K562 (cell line): ENCODE measurements at regions not wholly inside any gene's neighbourhood (a gene's known extent, or its start where the extent isn't known, plus 50 kb on each side); places are given as distances from the start of the nearest gene placed in this dataset.

Experiments
- ATAC-seq: fragments of 200-7000 bp; cut with Tn5 transposase; 3 replicates; pipeline ENCODE4 v1.9.1; 2020; ENCODE audit warnings: moderate library complexity
- BruUV-seq: library from RNA; stranded (reverse); fragments of 400-500 nt; replicated peaks from 2 replicates; lab custom pipeline; 2021; lab: Mats Ljungman, UMichigan
- CTCF ChIA-PET: fragments of 300-600 bp; formaldehyde crosslinking; extraction: SDS; loops from one replicate; lab custom pipeline; 2021; ENCODE audit warnings: low intra/inter-chr PET ratio; lab: Yijun Ruan, JAX
- POLR2A ChIA-PET: fragments of 300-600, 350-650 bp; sonication (Branson Sonifier 250); formaldehyde crosslinking; extraction: SDS; loops from one replicate; lab custom pipeline; 2021; ENCODE audit warnings: antibody characterized with exemption, inconsistent platforms; lab: Yijun Ruan, JAX
- DNase-seq, 4 experiments: peaks; one replicate each; pipeline versions ENCODE4 v3.0.0 to v3.0.0-alpha.2; 2011 to 2018; ENCODE audit warnings: low spot score in 3 of 4, mixed read lengths in 3 of 4; ENCODE audit errors: extremely low read depth in 1 of 4
- FAIRE-seq: peaks from 2 replicates; lab custom pipeline; 2011; peaks lifted over from hg19 to GRCh38; lab: Jason Lieb, UNC
- H2AFZ ChIP-seq: 2 replicates; pipeline ENCODE4 v1.6.0; 2011; ENCODE audit warnings: low read depth, low read length, control low read depth, inconsistent platforms
- H3K27ac ChIP-seq: fragments of 200-600 bp; 3 replicates; pipeline ENCODE4 v1.8.0; 2011; ENCODE audit warnings: low read depth, mild to moderate bottlenecking, control low read depth, inconsistent platforms, low read length, moderate library complexity, mixed read lengths; ENCODE audit errors: extremely low read depth
- H3K27me3 ChIP-seq, 2 experiments: fragments of 300-600 bp in 1 of 2; 2 replicates in 1 of 2; 3 replicates in 1 of 2; pipeline versions ENCODE4 v1.6.0 to v1.8.0; 2011; ENCODE audit warnings: inconsistent platforms in 2 of 2, low read length in 2 of 2, mild to moderate bottlenecking in 1 of 2, mixed read lengths in 1 of 2, moderate library complexity in 1 of 2; ENCODE audit not compliant: control insufficient read depth in 2 of 2, insufficient read depth in 2 of 2
- H3K36me3 ChIP-seq: fragments of 300-600 bp; 3 replicates; pipeline ENCODE4 v1.8.0; 2011; ENCODE audit warnings: mild to moderate bottlenecking, low read length, inconsistent platforms; ENCODE audit not compliant: control insufficient read depth, insufficient read depth
- H3K4me1 ChIP-seq, 2 experiments: fragments of 200-600 bp in 1 of 2; replicated peaks in 1 of 2; 2 replicates in 1 of 2; 3 replicates in 1 of 2; pipeline versions ENCODE4 v1.5.1 to v1.8.0; 2011; ENCODE audit warnings: inconsistent platforms in 2 of 2, low read length in 2 of 2, mild to moderate bottlenecking in 1 of 2, mixed read lengths in 1 of 2, moderate library complexity in 1 of 2; ENCODE audit not compliant: control insufficient read depth in 2 of 2, insufficient read depth in 2 of 2
- H3K4me2 ChIP-seq: 2 replicates; pipeline ENCODE4 v1.6.1; 2011; ENCODE audit warnings: low read length, control low read depth, inconsistent platforms, mixed read lengths; ENCODE audit not compliant: insufficient read depth
- H3K4me3 ChIP-seq: fragments of 200-600 bp; sonication (generic), shearing (Covaris generic); 2 replicates; pipeline ENCODE4 v1.5.1; 2016; ENCODE audit warnings: control low read depth, inconsistent platforms
- H3K79me2 ChIP-seq: fragments of 200-600 bp; 3 replicates; pipeline ENCODE4 v1.8.0; 2011; ENCODE audit warnings: low read length, inconsistent platforms; ENCODE audit not compliant: control insufficient read depth, insufficient read depth
- H3K9ac ChIP-seq, 2 experiments: 2 replicates each; pipeline versions ENCODE4 v1.6.0 to v1.6.1; 2011; ENCODE audit warnings: low read depth in 2 of 2, low read length in 2 of 2, control low read depth in 1 of 2, inconsistent platforms in 1 of 2, mild to moderate bottlenecking in 1 of 2, mixed read lengths in 1 of 2; ENCODE audit not compliant: insufficient read depth in 1 of 2
- H3K9me1 ChIP-seq: one replicate; pipeline ENCODE4 v1.6.0; 2011; ENCODE audit warnings: inconsistent platforms, mild to moderate bottlenecking, low read length, moderate library complexity; ENCODE audit not compliant: control insufficient read depth, insufficient read depth
- H3K9me3 ChIP-seq: replicated peaks from 2 replicates; pipeline ENCODE4 v1.5.1; 2011; ENCODE audit warnings: low read depth, low read length, inconsistent platforms; ENCODE audit not compliant: control insufficient read depth, insufficient read depth
- H4K20me1 ChIP-seq: replicated peaks from 2 replicates; pipeline ENCODE4 v1.6.1; 2011; ENCODE audit warnings: low read length, inconsistent platforms, mixed read lengths; ENCODE audit not compliant: control insufficient read depth, insufficient read depth
- CBX3 ChIP-seq, 2 experiments: IDR thresholded peaks; 1 replicate in 1 of 2; 2 replicates in 1 of 2; pipeline ENCODE4 v1.6.1; 2012; ENCODE audit warnings: inconsistent platforms in 2 of 2, low read length in 2 of 2, borderline replicate concordance in 1 of 2, control low read depth in 1 of 2
- CBX5 ChIP-seq: IDR thresholded peaks from 2 replicates; pipeline ENCODE4 v1.6.1; 2014; ENCODE audit warnings: low read depth, borderline replicate concordance
- E2F3 ChIP-seq: fragments of 250-450 bp; sonication (Bioruptor Pico); IDR thresholded peaks from 2 replicates; pipeline ENCODE4 v1.4.0; 2020; ENCODE audit warnings: mild to moderate bottlenecking
- FOXA1 ChIP-seq: fragments of 450-650 bp; IDR thresholded peaks from 2 replicates; pipeline ENCODE4 v1.6.1; 2016; ENCODE audit warnings: mild to moderate bottlenecking, borderline replicate concordance
- GTF2A2 ChIP-seq: IDR thresholded peaks from 2 replicates; pipeline ENCODE4 v1.6.1; 2016; ENCODE audit warnings: mild to moderate bottlenecking, missing genetic modification characterization, missing compliant biosample characterization
- GTF2F1 ChIP-seq: IDR thresholded peaks from 2 replicates; pipeline ENCODE4 v1.6.1; 2011; ENCODE audit warnings: low read depth, low read length, improper control_type of control experiment
- HDAC6 ChIP-seq: IDR thresholded peaks from 2 replicates; pipeline ENCODE4 v1.6.1; 2012; ENCODE audit warnings: low read depth, mild to moderate bottlenecking, control low read depth, inconsistent platforms, low read length, moderate library complexity
- MIER1 ChIP-seq: fragments of 450-650 bp; IDR thresholded peaks from 2 replicates; pipeline ENCODE4 v1.6.1; 2016; ENCODE audit warnings: antibody characterized with exemption, mild to moderate bottlenecking, low read depth
- RBM39 ChIP-seq: fragments of 200-400 bp; formaldehyde crosslinking; optimal IDR thresholded peaks from 2 replicates; pipeline ENCODE3; 2018; ENCODE audit warnings: low read depth, low read length
- SAFB ChIP-seq: fragments of 200-400 bp; formaldehyde crosslinking; IDR thresholded peaks from 2 replicates; pipeline ENCODE4 v1.6.1; 2017; ENCODE audit warnings: low read depth, low read length, borderline replicate concordance
- SP2 ChIP-seq: IDR thresholded peaks from 2 replicates; pipeline ENCODE4 v1.6.1; 2011; ENCODE audit warnings: mild to moderate bottlenecking, low read depth, low read length, moderate library complexity; ENCODE audit not compliant: poor library complexity, severe bottlenecking; ENCODE audit errors: extremely low read depth
- ZKSCAN3 ChIP-seq: fragments of 250-450 bp; sonication (Bioruptor Pico); IDR thresholded peaks from 2 replicates; pipeline ENCODE4 v1.4.0; 2020
- ZNF586 ChIP-seq: fragments of 450-650 bp; formaldehyde crosslinking; conservative IDR thresholded peaks from 2 replicates; pipeline ENCODE4 v1.4.0; 2020; ENCODE audit warnings: mild to moderate bottlenecking, moderate library complexity
- ZNF589 ChIP-seq: fragments of 200-800 bp; sonication (Bioruptor generic); IDR thresholded peaks from 2 replicates; pipeline ENCODE4 v1.6.1; 2016; ENCODE audit warnings: low read depth, missing genetic modification characterization, missing compliant biosample characterization
- WGBS: fragments of 100-300 bp; shearing (Covaris generic); methylation state at CpG from one replicate; pipeline ENCODE4 v1.1.6; 2016; ENCODE audit warnings: low coverage, mixed read lengths; ENCODE audit not compliant: insufficient coverage; ENCODE audit errors: missing lambda C conversion rate; 5-methylcytosine and 5-hydroxymethylcytosine counted together
- in situ Hi-C: fragments of 300-500 bp; cut with MboI; formaldehyde crosslinking; loops from 4 replicates; pipeline ENCODE4 v1.15.0; 2018; ENCODE audit warnings: inconsistent platforms, mixed read lengths
- intact Hi-C: fragments of 100-400 bp; cut with micrococcal nuclease; formaldehyde crosslinking; loops from 2 replicates; pipeline ENCODE4 v1.14.2; 2022
- TF ChIP-seq, protein P1 (sequence below): fragments of 450-650 bp; IDR thresholded peaks from 2 replicates; pipeline ENCODE4 v1.6.1; 2016; ENCODE audit warnings: mild to moderate bottlenecking
- TF ChIP-seq, protein P2 (sequence below): sonication (generic); formaldehyde crosslinking; IDR thresholded peaks from 2 replicates; pipeline ENCODE4 v1.9.0; 2022; ENCODE audit warnings: mild to moderate bottlenecking, missing genetic modification reagents

DNA sequence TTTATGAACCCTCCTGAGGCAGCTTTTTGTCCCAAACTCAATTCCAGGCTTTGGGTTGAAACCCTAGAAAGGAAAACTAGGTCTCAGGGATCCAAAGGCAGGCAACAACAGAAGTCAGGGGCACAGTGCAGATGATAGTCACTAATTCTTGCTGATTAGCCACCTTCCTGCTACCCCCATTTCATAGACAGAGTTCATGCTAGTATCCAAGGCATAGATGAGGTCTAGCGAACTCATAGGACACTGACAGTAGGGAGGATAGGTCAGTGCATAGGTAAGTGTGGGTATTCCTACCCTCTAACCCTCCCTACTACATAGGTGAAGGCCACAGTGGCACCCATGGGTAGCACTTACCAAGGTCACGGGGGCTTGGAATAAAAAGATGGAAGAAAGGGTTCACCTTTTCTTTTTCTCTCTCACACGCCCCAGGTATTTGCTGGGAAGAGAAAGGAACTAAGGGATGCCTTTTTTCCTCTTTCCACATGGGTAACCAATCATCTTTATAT lies 86.2 kb downstream of the SLC25A46 start:
- in situ Hi-C loops, result no loop called here
- Histone ChIP-seq H3K9ac (no peak overlapping the region), H3K9me1 (no peaks in the 10 kb centered on the region), H4K20me1 (no peaks in the 10 kb centered on the region), H3K4me3 (no peak overlapping the region), H3K36me3 (no peaks in the 10 kb centered on the region), H2AFZ (no peak overlapping the region), H3K27ac (no peak overlapping the region), H3K27me3 (no peaks in the 10 kb centered on the region), H3K79me2 (no peaks in the 10 kb centered on the region), H3K4me1 (no peaks in the 10 kb centered on the region), H3K9me3 (no peaks in the 10 kb centered on the region; the same call in none of the 2 replicates), H3K4me2 (no peak overlapping the region)
- ChIA-PET POLR2A (no interaction called here), CTCF (no interaction called here)
- no TSS peak for BruUV-seq
- DNase-seq (no peak), ATAC-seq (no peak), FAIRE-seq (no peak)
- WGBS, result 0% methylated on average over 3 of the region's 3 CpGs
- intact Hi-C loops, result no loop called here
- TF ChIP-seq SAFB (no peak), ZNF589 (no peak), CBX5 (peak; percentile 72; the same call in 1 of the 2 replicates), CBX3 (IDR thresholded peaks at IDR 0.05; ENCODE audit: borderline replicate concordance in 1 of 2, low read length in 2 of 2) (peak; percentile 65 to 78)

DNA sequence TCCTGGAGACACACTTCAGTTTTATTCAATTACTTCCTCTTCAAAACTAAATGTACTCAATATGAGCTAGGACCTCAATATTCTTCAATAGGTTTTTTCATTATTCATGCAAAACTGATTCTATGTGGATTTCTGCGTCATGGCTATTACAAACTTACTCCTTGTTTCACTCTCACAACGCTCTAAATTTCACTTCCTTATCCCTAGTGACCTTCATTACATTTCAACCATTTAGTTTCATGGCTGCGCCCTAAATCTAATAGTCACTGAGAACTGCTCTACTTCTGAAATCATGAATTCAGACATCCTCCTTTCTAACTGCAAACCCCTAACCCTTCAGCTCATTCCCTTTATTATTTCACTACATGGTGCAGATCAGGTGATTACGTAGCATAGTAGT lies 93.9 kb downstream of the SLC25A46 start:
- H4K20me1 ChIP-seq, result no peaks in the 10 kb centered on the region
- no peaks in the 10 kb centered on the region for H3K36me3 ChIP-seq
- H2AFZ ChIP-seq, result no peak overlapping the region
- H3K79me2 ChIP-seq, result no peaks in the 10 kb centered on the region
- H3K4me1 ChIP-seq, result no peaks in the 10 kb centered on the region
- H3K9me3 ChIP-seq, result no peaks in the 10 kb centered on the region; the same call in 1 of the 2 replicates
- no peak overlapping the region for H3K4me3 ChIP-seq
- CTCF ChIA-PET, result no interaction called here
- intact Hi-C loops, result no loop called here
- H3K9ac ChIP-seq, result no peak overlapping the region
- H3K27ac ChIP-seq, result no peak overlapping the region
- H3K27me3 ChIP-seq, result no peaks in the 10 kb centered on the region
- 0% methylated on average over 4 of the region's 4 CpGs for WGBS
- no peak for DNase-seq
- BruUV-seq, result no TSS peak
- no peak for FAIRE-seq
- POLR2A ChIA-PET, result no interaction called here
- in situ Hi-C loops, result no loop called here
- no peak for ATAC-seq
- TF ChIP-seq, protein P1, sequence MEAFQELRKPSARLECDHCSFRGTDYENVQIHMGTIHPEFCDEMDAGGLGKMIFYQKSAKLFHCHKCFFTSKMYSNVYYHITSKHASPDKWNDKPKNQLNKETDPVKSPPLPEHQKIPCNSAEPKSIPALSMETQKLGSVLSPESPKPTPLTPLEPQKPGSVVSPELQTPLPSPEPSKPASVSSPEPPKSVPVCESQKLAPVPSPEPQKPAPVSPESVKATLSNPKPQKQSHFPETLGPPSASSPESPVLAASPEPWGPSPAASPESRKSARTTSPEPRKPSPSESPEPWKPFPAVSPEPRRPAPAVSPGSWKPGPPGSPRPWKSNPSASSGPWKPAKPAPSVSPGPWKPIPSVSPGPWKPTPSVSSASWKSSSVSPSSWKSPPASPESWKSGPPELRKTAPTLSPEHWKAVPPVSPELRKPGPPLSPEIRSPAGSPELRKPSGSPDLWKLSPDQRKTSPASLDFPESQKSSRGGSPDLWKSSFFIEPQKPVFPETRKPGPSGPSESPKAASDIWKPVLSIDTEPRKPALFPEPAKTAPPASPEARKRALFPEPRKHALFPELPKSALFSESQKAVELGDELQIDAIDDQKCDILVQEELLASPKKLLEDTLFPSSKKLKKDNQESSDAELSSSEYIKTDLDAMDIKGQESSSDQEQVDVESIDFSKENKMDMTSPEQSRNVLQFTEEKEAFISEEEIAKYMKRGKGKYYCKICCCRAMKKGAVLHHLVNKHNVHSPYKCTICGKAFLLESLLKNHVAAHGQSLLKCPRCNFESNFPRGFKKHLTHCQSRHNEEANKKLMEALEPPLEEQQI, result no peak
- TF ChIP-seq ZNF586 (no peak), ZKSCAN3 (CRISPR knock-in tag) (no peak), GTF2F1 (no peak), HDAC6 (no peak), RBM39 (no peak), FOXA1 (no peak), SP2 (no peak), MIER1 (no peak), E2F3 (CRISPR knock-in tag) (no peak), GTF2A2 (tag) (no peak)
- TF ChIP-seq, protein P2, sequence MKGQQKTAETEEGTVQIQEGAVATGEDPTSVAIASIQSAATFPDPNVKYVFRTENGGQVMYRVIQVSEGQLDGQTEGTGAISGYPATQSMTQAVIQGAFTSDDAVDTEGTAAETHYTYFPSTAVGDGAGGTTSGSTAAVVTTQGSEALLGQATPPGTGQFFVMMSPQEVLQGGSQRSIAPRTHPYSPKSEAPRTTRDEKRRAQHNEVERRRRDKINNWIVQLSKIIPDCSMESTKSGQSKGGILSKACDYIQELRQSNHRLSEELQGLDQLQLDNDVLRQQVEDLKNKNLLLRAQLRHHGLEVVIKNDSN (CRISPR knock-in tag), result no peak
- TF ChIP-seq, all 486 proteins: peak for 0
- H3K9me1 ChIP-seq, result no peaks in the 10 kb centered on the region
- H3K4me2 ChIP-seq, result no peak overlapping the region
